Calu3 (cell line): ENCODE measurements at regions not wholly inside any gene's neighbourhood (a gene's known extent, or its start where the extent isn't known, plus 50 kb on each side); places are given as distances from the start of the nearest gene placed in this dataset.

ENCODE experiments used
- BruUV-seq: library from RNA; stranded (reverse); fragments of 400-500 nt; replicated peaks from 2 replicates; lab custom pipeline; 2021; lab: Mats Ljungman, UMichigan
- CTCF ChIA-PET: fragments of 300-600 bp; sonication (Branson Sonifier 250); formaldehyde crosslinking; loops from one replicate; lab custom pipeline; 2022; ENCODE audit warnings: antibody characterized with exemption; lab: Charles Lee
- DNase-seq: peaks from one replicate; pipeline ENCODE4 v3.0.0; 2022
- H3K27ac Mint-ChIP-seq: one replicate; pipeline ENCODE4 v1.8.0; 2022; ENCODE audit warnings: mixed read lengths; ENCODE audit not compliant: unreplicated experiment
- H3K27me3 Mint-ChIP-seq: one replicate; pipeline ENCODE4 v1.8.0; 2022; ENCODE audit warnings: mixed read lengths; ENCODE audit not compliant: unreplicated experiment
- H3K36me3 Mint-ChIP-seq: one replicate; pipeline ENCODE4 v1.8.0; 2022; ENCODE audit warnings: mild to moderate bottlenecking, moderate library complexity, mixed read lengths; ENCODE audit not compliant: insufficient read depth, unreplicated experiment
- H3K4me1 Mint-ChIP-seq: one replicate; pipeline ENCODE4 v1.8.0; 2022; ENCODE audit warnings: mild to moderate bottlenecking, low read depth, mixed read lengths; ENCODE audit not compliant: unreplicated experiment
- H3K4me3 Mint-ChIP-seq: one replicate; pipeline ENCODE4 v1.8.0; 2022; ENCODE audit warnings: mild to moderate bottlenecking, low read depth, moderate library complexity, mixed read lengths; ENCODE audit not compliant: unreplicated experiment
- H3K9me3 Mint-ChIP-seq: one replicate; pipeline ENCODE4 v1.8.0; 2022; ENCODE audit warnings: low read depth, mixed read lengths; ENCODE audit not compliant: unreplicated experiment
- CTCF ChIP-seq: fragments of 200-600 bp; IDR thresholded peaks from one replicate; pipeline ENCODE4 v1.8.0; 2022; ENCODE audit warnings: antibody characterized with exemption; ENCODE audit not compliant: unreplicated experiment
- intact Hi-C: fragments of 100-400 bp; cut with micrococcal nuclease; formaldehyde crosslinking; loops from one replicate; pipeline ENCODE4 v1.10.0; 2022; ENCODE audit not compliant: unreplicated experiment

- Mint-ChIP-seq H3K4me1 (no peaks in the 10 kb centered on the region), H3K4me3 (no peak overlapping the region), H3K9me3 (peaks cover 6% of the 10 kb centered on the region), H3K27me3 (no peaks in the 10 kb centered on the region), H3K27ac (no peak overlapping the region), H3K36me3 (no peaks in the 10 kb centered on the region)
- TF ChIP-seq CTCF, result no peak
- CTCF ChIA-PET, result no interaction called here
- no TSS peak for BruUV-seq
- no peak for DNase-seq
- intact Hi-C loops, result no loop called here
Measured at GRCh38 chr5:121525706-121526105, 326.0 kb upstream of the FTMT start.

DNA sequence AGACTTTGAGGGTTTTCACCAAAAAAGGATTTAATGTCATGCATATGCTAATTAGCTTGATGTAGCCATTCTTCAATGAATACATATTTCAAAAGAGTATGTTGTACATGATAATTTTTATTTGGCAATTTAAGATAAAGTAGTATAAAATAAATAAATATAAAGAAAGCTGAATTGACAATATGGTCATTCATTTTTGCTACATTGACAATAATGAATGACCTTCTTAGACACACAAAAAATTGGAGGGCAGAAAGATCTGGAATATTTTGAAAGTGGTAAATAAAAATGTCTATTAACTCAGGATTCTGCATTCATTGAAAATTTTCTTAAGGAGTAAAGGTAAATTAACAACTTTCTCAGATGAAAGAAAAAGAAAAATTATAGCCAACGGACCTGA lies 324.8 kb upstream of the FTMT start:
- no peaks in the 10 kb centered on the region for H3K27me3 Mint-ChIP-seq
- DNase-seq, result no peak
- no peaks in the 10 kb centered on the region for H3K36me3 Mint-ChIP-seq
- H3K27ac Mint-ChIP-seq, result no peak overlapping the region
- no peaks in the 10 kb centered on the region for H3K4me1 Mint-ChIP-seq
- CTCF ChIA-PET, result no interaction called here
- peaks cover 6% of the 10 kb centered on the region for H3K9me3 Mint-ChIP-seq
- BruUV-seq, result no TSS peak
- intact Hi-C loops, result no loop called here
- TF ChIP-seq CTCF, result no peak
- no peak overlapping the region for H3K4me3 Mint-ChIP-seq

DNA sequence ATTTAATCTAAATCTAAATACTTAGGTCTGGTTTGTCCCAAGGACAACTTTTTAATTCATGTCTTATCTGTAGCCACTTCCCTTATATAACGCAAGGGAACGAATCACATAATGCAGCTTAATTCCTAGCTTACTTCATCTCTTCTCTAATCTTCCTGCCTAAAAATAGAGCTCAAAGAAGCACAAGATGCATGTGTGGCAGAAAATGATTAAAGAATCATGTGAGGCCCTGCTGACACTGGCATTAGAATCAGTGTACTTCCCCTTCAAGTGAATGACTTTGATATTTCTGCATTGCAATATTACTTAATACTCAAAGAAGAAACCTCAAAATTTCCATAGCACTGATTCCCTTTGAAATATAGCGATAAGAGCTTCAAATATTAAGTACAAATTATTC lies 317.9 kb upstream of the FTMT start:
- intact Hi-C loops, result no loop called here
- Mint-ChIP-seq H3K4me1 (peaks cover 13% of the 10 kb centered on the region), H3K36me3 (no peaks in the 10 kb centered on the region), H3K4me3 (no peak overlapping the region), H3K27ac (no peak overlapping the region), H3K9me3 (no peaks in the 10 kb centered on the region), H3K27me3 (no peaks in the 10 kb centered on the region)
- CTCF ChIA-PET, result no interaction called here
- DNase-seq, result no peak
- no peak for TF ChIP-seq CTCF
- no TSS peak for BruUV-seq

DNA sequence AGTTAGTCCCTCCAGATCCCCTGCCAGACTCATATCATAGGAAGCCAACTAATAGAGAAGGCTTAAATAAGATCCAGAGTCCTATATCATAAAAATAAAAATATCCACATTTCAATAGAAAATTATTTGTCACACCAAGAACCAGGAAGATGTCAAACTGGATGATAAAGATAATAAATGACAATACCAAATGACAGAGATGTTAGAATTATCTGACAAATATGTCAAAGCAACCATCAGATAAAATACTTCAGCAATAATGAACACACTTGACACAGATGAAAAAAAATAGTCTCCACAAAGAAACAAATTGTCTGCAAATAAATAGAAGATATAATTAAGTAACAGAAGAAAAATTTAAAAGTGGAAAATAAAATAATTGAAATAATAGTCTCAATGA lies 300.7 kb upstream of the FTMT start:
- no peaks in the 10 kb centered on the region for H3K36me3 Mint-ChIP-seq
- H3K4me3 Mint-ChIP-seq, result no peak overlapping the region
- BruUV-seq, result no TSS peak
- TF ChIP-seq CTCF, result no peak
- H3K9me3 Mint-ChIP-seq, result no peaks in the 10 kb centered on the region
- intact Hi-C loops, result no loop called here
- no peak overlapping the region for H3K27ac Mint-ChIP-seq
- H3K4me1 Mint-ChIP-seq, result peaks cover 9% of the 10 kb centered on the region
- no peak for DNase-seq
- no peaks in the 10 kb centered on the region for H3K27me3 Mint-ChIP-seq
- CTCF ChIA-PET, result no interaction called here

DNA sequence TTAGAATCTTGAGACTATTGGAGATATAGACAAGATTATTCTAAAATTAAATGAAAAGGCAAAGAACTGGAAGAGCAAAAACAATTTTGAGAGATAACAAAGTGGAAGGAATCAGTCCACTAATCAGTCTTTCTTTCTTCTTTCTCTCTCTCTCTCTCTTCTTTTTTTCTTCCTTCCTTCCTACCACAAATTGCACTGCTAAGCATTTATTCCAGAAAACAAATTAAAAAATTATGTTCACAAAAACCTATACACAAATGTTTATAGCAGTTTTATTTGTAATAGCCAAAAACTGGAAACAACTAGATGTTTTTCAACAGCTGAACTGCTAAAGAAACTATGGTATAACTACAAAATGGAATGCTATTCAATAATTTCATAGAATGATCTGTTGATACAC lies 291.9 kb upstream of the FTMT start:
- no peak for TF ChIP-seq CTCF
- Mint-ChIP-seq H3K36me3 (no peaks in the 10 kb centered on the region), H3K4me1 (no peaks in the 10 kb centered on the region), H3K27ac (no peak overlapping the region), H3K9me3 (peaks cover 2% of the 10 kb centered on the region), H3K27me3 (no peaks in the 10 kb centered on the region), H3K4me3 (no peak overlapping the region)
- no peak for DNase-seq
- intact Hi-C loops, result no loop called here
- BruUV-seq, result no TSS peak
- CTCF ChIA-PET, result no interaction called here
